ENCODE measurements at regions not wholly inside any gene's neighbourhood (a gene's known extent, or its start where the extent isn't known, plus 50 kb on each side); places are given as distances from the start of the nearest gene placed in this dataset.

- no peak for TF ChIP-seq CTCF (IDR thresholded peaks at IDR 0.05; ENCODE audit: low read depth, low read length, poor library complexity, severe bottlenecking)
- no peak for TF ChIP-seq EZH2phosphoT487 (IDR thresholded peaks at IDR 0.05; ENCODE audit: borderline replicate concordance, low read length)
These were observed 779.3 kb downstream of the NLGN4X start for GRCh38 chrX:5449323-5449722.

Measured in DOHH2 (cell line).